Heart right ventricle (tissue), 16 donors: ENCODE measurements at regions not wholly inside any gene's neighbourhood (a gene's known extent, or its start where the extent isn't known, plus 50 kb on each side); places are given as distances from the start of the nearest gene placed in this dataset.
"Not testable (repeated sequence)": the region's sequence is repeated elsewhere in the genome, so short reads cannot be mapped to it uniquely, and the experiment has no call there.

Experiments used
- ATAC-seq, 8 donors: fragments of 200-7000 bp; cut with Tn5 transposase; one replicate each; pipeline ENCODE4 v1.9.1; 2020; ENCODE audit warnings: mild to moderate bottlenecking in 8 of 8, moderate library complexity in 8 of 8, moderate number of reproducible peaks in 1 of 8
- DNase-seq, 2 donors: peaks; one replicate each; pipeline ENCODE4 v3.0.0-alpha.2; 2020
- H3K27ac ChIP-seq, 10 donors: fragments of 200-600 bp; sonication (generic) in 2 of 10; one replicate each; pipeline versions ENCODE4 v1.5.0 to v1.8.0; 2020 to 2022; ENCODE audit warnings: mild to moderate bottlenecking in 3 of 10
- H3K27me3 ChIP-seq, 7 donors: fragments of 200-600 bp; one replicate each; pipeline ENCODE4 v1.8.0; 2021 to 2022; ENCODE audit warnings: mild to moderate bottlenecking in 2 of 7
- H3K36me3 ChIP-seq, 9 donors: fragments of 200-600 bp; sonication (generic) in 1 of 9; one replicate each; pipeline versions ENCODE4 v1.5.0 to v1.8.0; 2020 to 2022; ENCODE audit warnings: mild to moderate bottlenecking in 2 of 9
- H3K4me1 ChIP-seq, 9 donors: fragments of 200-600 bp; sonication (generic) in 1 of 9; one replicate each; pipeline versions ENCODE4 v1.5.0 to v1.8.0; 2020 to 2022; ENCODE audit warnings: mild to moderate bottlenecking in 4 of 9
- H3K4me3 ChIP-seq, 10 donors: fragments of 200-600 bp; sonication (generic) in 2 of 10; one replicate each; pipeline versions ENCODE4 v1.5.0 to v1.8.0; 2020 to 2022; ENCODE audit warnings: mild to moderate bottlenecking in 7 of 10, moderate library complexity in 2 of 10
- H3K9me3 ChIP-seq, 11 donors: fragments of 200-600 bp in 10 of 11; sonication (generic) in 2 of 11; one replicate each; pipeline versions ENCODE4 v1.5.0 to v1.8.0; 2013 to 2022; ENCODE audit warnings: mild to moderate bottlenecking in 2 of 11, control low read depth in 1 of 11, moderate library complexity in 1 of 11
- WGBS, 2 donors: extraction: QIAGEN DNeasy Blood & Tissue Kit; methylation state at CpG; one replicate each; pipeline ENCODE4 v1.1.7; 2013; ENCODE audit warnings: inconsistent platforms in 1 of 2; 5-methylcytosine and 5-hydroxymethylcytosine counted together
- intact Hi-C, 10 donors: fragments of 100-400 bp; cut with DNase I; formaldehyde crosslinking; loops; one replicate each; pipeline versions ENCODE4 v1.11.1 to v1.14.2; 2022
- TF ChIP-seq, protein P1 (sequence below), 9 donors: fragments of 200-600 bp; sonication (generic) in 2 of 9; IDR thresholded peaks; one replicate each; pipeline versions ENCODE4 v1.5.0 to v1.8.0; 2021 to 2022; ENCODE audit warnings: antibody characterized with exemption in 9 of 9, mild to moderate bottlenecking in 5 of 9, moderate library complexity in 1 of 9
- donor health status: Arrhythmogenic right ventricular cardiomyopathy.
- donor health status: ischemic (EF 13 %, LVEDD 7.1; RV severe dilation, severe dysfunction).
- donor health status: healthy with polysubstance abuse.
- donor health status: DM: no; HTN: yes; CAD: no.
- donor health status: DM: no; HTN: no; CAD: no.
- donor health status: ischemic (EF 25% LVEDD 6.9; RV normal size, moderate dysfunction).
- donor health status: ischemic (EF 25% LVEDD 5.7; RV mildly dilated, moderate dysfunction).
- donor health status: healthy.
- donor health status: DM: yes; HTN: yes; CAD: no.
- donor health status: Ischemic cardiomyopathy.
- donor health status: ischemic (EF 35%, LVEDD 5.7; RV mildly dilated, moderate dysfunction).
- donor health status: nonischemic (EF 11% LVEDD 7.7; RV severe dilation, severe dysfunction).
- donor health status: DM: yes; HTN: yes; CAD: no.
- donor health status: PGD.
- donor health status: ischemic (EF 29% LVEDD 5.4; RV normal size, mild dysfunction).
- donor health status: nonischemic (EF 23%, LVEDD 6.1; RV moderate dilation, normal function).

DNA sequence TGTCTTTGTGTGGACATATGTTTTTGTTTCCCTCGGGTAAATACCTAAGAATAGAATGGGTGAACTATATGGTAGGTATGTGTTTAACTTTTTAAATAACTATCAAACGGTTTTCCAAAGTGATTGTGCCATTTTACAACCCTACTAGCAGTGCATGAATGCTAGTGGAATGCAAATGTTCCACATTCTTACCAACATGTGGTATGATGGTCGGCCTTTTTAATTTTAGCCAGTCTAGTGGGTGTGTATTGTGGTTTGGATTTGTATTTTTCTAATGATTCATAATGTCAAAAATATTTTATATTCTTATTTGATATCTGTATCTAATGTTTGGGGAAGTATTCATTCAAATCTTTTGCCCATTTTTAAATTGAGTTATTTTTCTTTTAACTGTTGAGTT is 68.2 kb upstream of the SMAD3 start:
- Histone ChIP-seq H3K27me3 (no peaks in the 10 kb centered on the region), H3K36me3 (no peaks in the 10 kb centered on the region), H3K4me3 (no peak overlapping the region), H3K4me1 (no peaks in the 10 kb centered on the region), H3K27ac (no peak overlapping the region), H3K9me3 (peaks cover 0 to 5% (median 0%) of the 10 kb centered on the region in 11 donors)
- intact Hi-C loops, result no loop called here
- ATAC-seq, result no peak
- 69 to 77% methylated on average over 3 of the region's 3 CpGs for WGBS, 2 donors
- DNase-seq, result no peak
- TF ChIP-seq, protein P1, sequence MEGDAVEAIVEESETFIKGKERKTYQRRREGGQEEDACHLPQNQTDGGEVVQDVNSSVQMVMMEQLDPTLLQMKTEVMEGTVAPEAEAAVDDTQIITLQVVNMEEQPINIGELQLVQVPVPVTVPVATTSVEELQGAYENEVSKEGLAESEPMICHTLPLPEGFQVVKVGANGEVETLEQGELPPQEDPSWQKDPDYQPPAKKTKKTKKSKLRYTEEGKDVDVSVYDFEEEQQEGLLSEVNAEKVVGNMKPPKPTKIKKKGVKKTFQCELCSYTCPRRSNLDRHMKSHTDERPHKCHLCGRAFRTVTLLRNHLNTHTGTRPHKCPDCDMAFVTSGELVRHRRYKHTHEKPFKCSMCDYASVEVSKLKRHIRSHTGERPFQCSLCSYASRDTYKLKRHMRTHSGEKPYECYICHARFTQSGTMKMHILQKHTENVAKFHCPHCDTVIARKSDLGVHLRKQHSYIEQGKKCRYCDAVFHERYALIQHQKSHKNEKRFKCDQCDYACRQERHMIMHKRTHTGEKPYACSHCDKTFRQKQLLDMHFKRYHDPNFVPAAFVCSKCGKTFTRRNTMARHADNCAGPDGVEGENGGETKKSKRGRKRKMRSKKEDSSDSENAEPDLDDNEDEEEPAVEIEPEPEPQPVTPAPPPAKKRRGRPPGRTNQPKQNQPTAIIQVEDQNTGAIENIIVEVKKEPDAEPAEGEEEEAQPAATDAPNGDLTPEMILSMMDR (IDR thresholded peaks at IDR 0.05), result no peak

DNA sequence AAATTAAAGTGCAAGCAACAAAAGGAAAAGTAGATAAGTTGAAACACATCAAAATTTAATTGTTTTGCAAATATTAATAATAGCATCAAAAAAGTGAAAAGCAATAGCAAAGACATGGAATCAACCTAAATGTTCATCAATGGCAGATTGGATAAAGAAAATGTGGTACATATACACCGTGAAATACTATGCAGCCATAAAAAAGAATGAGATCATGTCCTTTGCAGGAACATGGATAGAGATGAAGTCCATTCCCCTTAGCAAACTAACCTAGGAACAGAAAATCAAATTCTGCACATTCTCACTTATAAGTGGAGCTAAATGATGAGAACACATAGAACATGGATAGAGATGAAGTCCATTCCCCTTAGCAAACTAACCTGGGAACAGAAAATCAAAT is 67.2 kb upstream of the SMAD3 start:
- intact Hi-C loops, H3K4me1 ChIP-seq, H3K9me3 ChIP-seq, H3K27me3 ChIP-seq, DNase-seq, ATAC-seq, H3K27ac ChIP-seq, H3K4me3 ChIP-seq, H3K36me3 ChIP-seq: not testable (repeated sequence)
- WGBS, 2 donors, result 96 to 100% methylated on average over 1 of the region's 1 CpG

DNA sequence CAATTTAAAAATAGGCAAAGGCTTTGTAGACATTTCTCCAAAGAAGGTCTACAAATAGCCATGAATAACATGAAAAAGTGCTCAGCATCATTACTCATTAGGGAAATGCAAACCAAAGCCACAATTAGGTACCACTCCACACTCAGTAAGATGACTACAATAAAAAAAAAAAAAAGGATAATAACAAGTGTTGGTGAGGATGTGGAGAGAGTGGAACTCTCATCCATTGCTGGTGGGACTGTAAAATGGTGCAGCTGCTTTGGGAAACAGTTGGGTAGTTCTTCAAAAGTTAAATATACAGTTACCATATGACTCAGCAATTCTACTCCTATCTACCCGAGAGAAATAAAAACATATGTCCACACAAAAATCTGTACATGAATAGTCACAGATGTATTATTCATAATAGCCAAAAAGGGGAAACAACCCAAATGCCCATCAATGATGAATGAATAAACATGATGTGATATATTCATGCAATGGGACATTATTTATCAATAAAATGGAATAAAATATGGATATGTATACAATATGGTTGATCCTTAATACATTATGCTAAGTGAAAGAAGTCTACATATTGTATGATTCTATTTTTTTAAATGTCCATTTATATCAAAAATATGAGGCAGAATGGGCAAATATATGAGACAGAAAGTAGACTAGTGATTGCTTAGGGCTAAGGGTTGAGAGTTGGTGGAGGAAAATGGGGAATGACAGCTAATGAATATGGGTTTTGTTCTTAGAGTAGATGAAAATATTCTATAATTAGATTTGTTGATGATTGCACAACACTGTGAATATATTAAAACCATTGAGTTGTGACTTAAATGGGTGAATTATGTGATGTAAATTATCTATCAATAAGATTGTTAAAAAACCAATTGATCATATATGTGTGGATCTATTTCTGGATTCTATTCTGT is 66.1 kb upstream of the SMAD3 start:
- intact Hi-C loops, result no loop called here
- no peak for DNase-seq
- H3K4me3 ChIP-seq, result no peak overlapping the region
- H3K36me3 ChIP-seq, result no peaks in the 10 kb centered on the region
- H3K27me3 ChIP-seq, result no peaks in the 10 kb centered on the region
- WGBS, 2 donors, result 74 to 89% methylated on average over 1 of the region's 1 CpG
- peaks cover 0 to 5% (median 0%) of the 10 kb centered on the region in 11 donors for H3K9me3 ChIP-seq
- ATAC-seq, result no peak
- TF ChIP-seq, protein P1 (IDR thresholded peaks at IDR 0.05), result no peak
- no peak overlapping the region for H3K27ac ChIP-seq
- no peaks in the 10 kb centered on the region for H3K4me1 ChIP-seq

DNA sequence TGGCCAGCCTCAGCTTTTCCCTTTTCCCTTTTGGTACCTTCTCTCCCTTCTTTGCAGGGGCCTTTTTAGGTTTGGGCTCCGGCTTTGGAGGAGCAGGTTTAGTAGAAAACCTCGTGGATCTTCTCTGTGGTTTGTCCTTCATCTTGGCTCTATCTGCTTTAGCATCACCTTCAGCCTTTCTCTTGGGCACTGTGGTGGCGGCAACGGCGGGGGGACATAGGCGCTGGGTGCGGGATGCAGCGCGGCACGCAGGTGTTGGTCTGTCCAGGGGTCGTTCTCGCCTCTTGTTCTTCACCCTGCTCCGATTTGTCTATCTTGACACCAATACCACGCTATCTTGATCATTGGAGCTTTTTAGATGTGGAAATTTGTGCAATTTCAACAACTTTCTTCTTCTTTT is 64.5 kb upstream of the SMAD3 start:
- H3K4me1 ChIP-seq, result peaks cover 0 to 3% (median 0%) of the 10 kb centered on the region in 9 donors
- TF ChIP-seq, protein P1 (IDR thresholded peaks at IDR 0.05), result no peak
- WGBS, 2 donors, result 92 to 94% methylated on average over 14 of the region's 14 CpGs
- intact Hi-C loops, result no loop called here
- DNase-seq, result no peak
- no peak for ATAC-seq
- peaks cover 0 to 5% (median 0%) of the 10 kb centered on the region in 11 donors for H3K9me3 ChIP-seq
- H3K36me3 ChIP-seq, result no peaks in the 10 kb centered on the region
- H3K4me3 ChIP-seq, result no peak overlapping the region
- no peaks in the 10 kb centered on the region for H3K27me3 ChIP-seq
- H3K27ac ChIP-seq, result no peak overlapping the region

DNA sequence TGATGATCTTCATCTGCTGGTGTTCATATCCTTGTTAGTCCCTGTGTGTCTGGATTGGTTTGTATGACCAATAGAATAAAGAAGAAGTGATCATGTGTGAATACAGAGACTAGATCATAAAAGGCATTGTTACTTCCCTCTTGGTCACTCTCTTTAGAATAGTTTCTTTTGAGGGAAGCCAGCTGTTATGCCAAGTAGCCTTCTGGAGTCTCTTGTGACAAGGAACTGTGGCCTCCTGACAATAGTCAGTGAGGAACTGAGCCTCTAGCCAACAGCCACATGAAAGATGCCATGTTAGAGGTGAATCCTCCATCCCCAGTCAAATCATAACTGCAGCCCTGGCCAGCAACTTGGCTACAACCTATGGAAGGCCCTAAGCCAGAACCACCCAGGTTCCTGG is 63.0 kb upstream of the SMAD3 start:
- intact Hi-C loops, result no loop called here
- no peak for DNase-seq
- H3K27ac ChIP-seq, result no peak overlapping the region
- H3K4me3 ChIP-seq, result no peak overlapping the region
- H3K9me3 ChIP-seq, result peaks cover 0 to 5% (median 0%) of the 10 kb centered on the region in 11 donors
- no peaks in the 10 kb centered on the region for H3K36me3 ChIP-seq
- H3K27me3 ChIP-seq, result no peaks in the 10 kb centered on the region
- H3K4me1 ChIP-seq, result peaks cover 0 to 3% (median 0%) of the 10 kb centered on the region in 9 donors
- no peak for ATAC-seq
- TF ChIP-seq, protein P1 (IDR thresholded peaks at IDR 0.05), result no peak
